BE2C (cell line): ENCODE measurements at regions not wholly inside any gene's neighbourhood (a gene's known extent, or its start where the extent isn't known, plus 50 kb on each side); places are given as distances from the start of the nearest gene placed in this dataset.
A peak's percentile ranks its signal among the peaks of the same experiment; 100 is the strongest.

Experiments used
- DNase-seq: peaks from one replicate; pipeline ENCODE4 v3.0.0-alpha.2; 2020
- H3K27me3 ChIP-seq: fragments of 250-450 bp; sonication (Bioruptor Pico); 2 replicates; pipeline ENCODE4 v1.5.1; 2020; ENCODE audit warnings: mild to moderate bottlenecking
- H3K36me3 ChIP-seq: fragments of 250-450 bp; sonication (Bioruptor Pico); 2 replicates; pipeline ENCODE4 v1.5.1; 2020; ENCODE audit warnings: mild to moderate bottlenecking
- H3K4me1 ChIP-seq: fragments of 250-450 bp; sonication (Bioruptor Pico); 2 replicates; pipeline ENCODE4 v1.5.1; 2020
- H3K4me3 ChIP-seq: 2 replicates; pipeline ENCODE4 v1.5.1; 2011; ENCODE audit warnings: low read depth, low read length
- H3K9me3 ChIP-seq: fragments of 250-450 bp; sonication (Bioruptor Pico); 2 replicates; pipeline ENCODE4 v1.5.1; 2020
- CTCF ChIP-seq: IDR thresholded peaks from 2 replicates; pipeline ENCODE4 v1.5.1; 2012; ENCODE audit warnings: mild to moderate bottlenecking, low read depth, low read length

GRCh38 chr5:163023846-163024245, 413.5 kb upstream of the CCNG1 start:
- no peak for DNase-seq
- H3K27me3 ChIP-seq: no peaks in the 10 kb centered on the region
- TF ChIP-seq CTCF: no peak

GRCh38 chr5:163024936-163025335, 412.5 kb upstream of the CCNG1 start:
- Histone ChIP-seq H3K4me3 (no peak overlapping the region), H3K9me3 (no peaks in the 10 kb centered on the region), H3K4me1 (no peaks in the 10 kb centered on the region), H3K27me3 (no peaks in the 10 kb centered on the region), H3K36me3 (no peaks in the 10 kb centered on the region)
- no peak for TF ChIP-seq CTCF
- no peak for DNase-seq

More at GRCh38 chr5:163023846-163024245, 413.5 kb upstream of the CCNG1 start:
- no peaks in the 10 kb centered on the region for H3K36me3 ChIP-seq
- H3K4me1 ChIP-seq: no peaks in the 10 kb centered on the region
- H3K4me3 ChIP-seq: no peak overlapping the region
- H3K9me3 ChIP-seq: no peaks in the 10 kb centered on the region

- Histone ChIP-seq H3K4me1 (no peaks in the 10 kb centered on the region), H3K36me3 (no peaks in the 10 kb centered on the region), H3K4me3 (no peak overlapping the region), H3K27me3 (no peaks in the 10 kb centered on the region), H3K9me3 (no peaks in the 10 kb centered on the region)
- no peak for TF ChIP-seq CTCF
- no peak for DNase-seq
These were observed 403.7 kb upstream of the CCNG1 start for GRCh38 chr5:163033656-163034055.

DNA sequence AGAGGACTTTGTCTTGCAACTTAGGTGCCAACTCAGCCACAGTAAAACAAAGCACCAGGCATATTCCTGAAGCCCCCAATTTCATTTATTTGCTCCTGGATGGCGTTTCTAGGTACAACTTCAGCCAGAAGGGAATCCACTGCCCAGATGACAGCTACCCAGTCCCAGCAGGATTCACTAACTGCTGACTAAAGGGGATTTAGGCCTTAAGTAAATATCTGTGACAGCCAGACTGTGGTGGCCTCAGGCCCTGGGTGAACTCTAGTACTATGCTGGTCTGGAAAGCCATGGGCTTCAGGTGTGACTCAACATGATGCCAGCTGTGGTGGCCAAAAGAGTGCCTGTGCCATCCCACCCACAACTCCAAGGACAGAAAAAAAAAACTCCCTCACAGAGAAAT, 396.1 kb upstream of the CCNG1 start:
- Histone ChIP-seq H3K36me3 (no peaks in the 10 kb centered on the region), H3K9me3 (no peaks in the 10 kb centered on the region), H3K27me3 (no peaks in the 10 kb centered on the region), H3K4me3 (no peak overlapping the region), H3K4me1 (no peaks in the 10 kb centered on the region)
- DNase-seq: no peak
- no peak for TF ChIP-seq CTCF

DNA sequence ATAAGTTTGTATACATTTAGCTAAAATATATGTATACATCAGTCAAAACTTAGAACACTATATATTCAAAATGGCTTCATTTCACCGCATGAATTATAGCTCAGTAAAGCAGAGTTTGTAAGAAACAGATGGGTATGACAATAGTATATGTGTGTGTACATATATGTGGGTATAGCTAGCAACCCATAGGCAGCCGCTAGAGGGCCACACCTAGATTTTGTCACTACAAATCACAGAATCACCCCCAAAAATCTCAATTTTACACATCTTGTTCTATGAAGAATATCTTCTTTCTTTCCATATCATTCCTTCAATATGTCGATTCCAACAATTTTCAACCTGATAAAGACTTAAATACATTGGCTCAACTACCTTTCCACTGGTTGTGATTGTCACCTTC, 357.8 kb upstream of the CCNG1 start:
- Histone ChIP-seq H3K9me3 (no peaks in the 10 kb centered on the region), H3K4me3 (no peak overlapping the region), H3K36me3 (no peaks in the 10 kb centered on the region), H3K4me1 (no peaks in the 10 kb centered on the region), H3K27me3 (no peaks in the 10 kb centered on the region)
- peak; percentile 10 for DNase-seq
- peak; percentile 48 for TF ChIP-seq CTCF

- Histone ChIP-seq H3K4me3 (no peak overlapping the region), H3K36me3 (no peaks in the 10 kb centered on the region), H3K4me1 (no peaks in the 10 kb centered on the region), H3K9me3 (no peaks in the 10 kb centered on the region), H3K27me3 (no peaks in the 10 kb centered on the region)
- no peak for DNase-seq
- no peak for TF ChIP-seq CTCF
These were observed 348.2 kb upstream of the CCNG1 start for GRCh38 chr5:163089230-163089629.
